ENCODE measurements at regions not wholly inside any gene's neighbourhood (a gene's known extent, or its start where the extent isn't known, plus 50 kb on each side); places are given as distances from the start of the nearest gene placed in this dataset.

GRCh38 chr2:71971493-71971892, 176.2 kb downstream of the CYP26B1 start:
- DNase-seq = no peak
- H2AFZ ChIP-seq (ENCODE audit: low read depth) = no peak overlapping the region
- no peaks in the 10 kb centered on the region for H4K20me1 ChIP-seq (ENCODE audit: insufficient read depth)
- WGBS (ENCODE audit: low lambda C conversion rate) = 5% methylated on average over 3 of the region's 4 CpGs
- POLR2A ChIA-PET = no interaction called here
- CTCF ChIA-PET = interaction anchor here (1.1 to 1.2 kb wide), 2 partner anchors 48 to 425 kb away, joined by 3 read pairs; no protein-coding TSS in a partner anchor
- H3K36me3 ChIP-seq (replicated peaks in 1 of 2; ENCODE audit: control insufficient read depth in 1 of 2, insufficient read depth in 2 of 2, low read length in 1 of 2) = no peaks in the 10 kb centered on the region
- peaks cover 5% of the 10 kb centered on the region; the same call in 1 of the 2 replicates for H3K9me3 ChIP-seq
- H3K9me2 ChIP-seq = 0 out of 2 replicates have a peak, but pooled peaks cover 2% of the 10 kb centered on the region
- no peaks in the 10 kb centered on the region for H3K4me1 ChIP-seq (ENCODE audit: control insufficient read depth in 1 of 2, insufficient read depth in 2 of 2, low read depth in 1 of 2, low read length in 1 of 2)
- no peak overlapping the region for H3K27ac ChIP-seq (ENCODE audit: low read depth in 2 of 2, low read length in 1 of 2)
- no peaks in the 10 kb centered on the region for H3F3A ChIP-seq (replicated peaks; ENCODE audit: insufficient read depth)
- no peak overlapping the region for H3K9ac ChIP-seq
- no peak overlapping the region for H3K4me2 ChIP-seq
- TF ChIP-seq, protein P1, sequence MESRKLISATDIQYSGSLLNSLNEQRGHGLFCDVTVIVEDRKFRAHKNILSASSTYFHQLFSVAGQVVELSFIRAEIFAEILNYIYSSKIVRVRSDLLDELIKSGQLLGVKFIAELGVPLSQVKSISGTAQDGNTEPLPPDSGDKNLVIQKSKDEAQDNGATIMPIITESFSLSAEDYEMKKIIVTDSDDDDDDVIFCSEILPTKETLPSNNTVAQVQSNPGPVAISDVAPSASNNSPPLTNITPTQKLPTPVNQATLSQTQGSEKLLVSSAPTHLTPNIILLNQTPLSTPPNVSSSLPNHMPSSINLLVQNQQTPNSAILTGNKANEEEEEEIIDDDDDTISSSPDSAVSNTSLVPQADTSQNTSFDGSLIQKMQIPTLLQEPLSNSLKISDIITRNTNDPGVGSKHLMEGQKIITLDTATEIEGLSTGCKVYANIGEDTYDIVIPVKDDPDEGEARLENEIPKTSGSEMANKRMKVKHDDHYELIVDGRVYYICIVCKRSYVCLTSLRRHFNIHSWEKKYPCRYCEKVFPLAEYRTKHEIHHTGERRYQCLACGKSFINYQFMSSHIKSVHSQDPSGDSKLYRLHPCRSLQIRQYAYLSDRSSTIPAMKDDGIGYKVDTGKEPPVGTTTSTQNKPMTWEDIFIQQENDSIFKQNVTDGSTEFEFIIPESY (IDR thresholded peaks at IDR 0.05; ENCODE audit: borderline replicate concordance, low read depth) = no peak
- TF ChIP-seq USF2 (IDR thresholded peaks at IDR 0.05; ENCODE audit: borderline replicate concordance, low read depth, low read length) (no peak), ELF1 (IDR thresholded peaks at IDR 0.05) (no peak), FOSL2 (IDR thresholded peaks at IDR 0.05; ENCODE audit: borderline replicate concordance, low read depth) (no peak), EP300 (IDR thresholded peaks at IDR 0.05; ENCODE audit: borderline replicate concordance in 1 of 2, low read depth in 1 of 2, low read length in 1 of 2) (no peak), RAD21 (IDR thresholded peaks at IDR 0.05; ENCODE audit: low read length) (no peak), TEAD4 (IDR thresholded peaks at IDR 0.05; ENCODE audit: borderline replicate concordance, insufficient read depth) (no peak), USF1 (IDR thresholded peaks at IDR 0.05; ENCODE audit: borderline replicate concordance, low read depth) (no peak), CHD2 (IDR thresholded peaks at IDR 0.05; ENCODE audit: low read length, partially characterized antibody) (no peak)
- H3K4me3 ChIP-seq (ENCODE audit: low read depth in 2 of 2, low read length in 1 of 2) = no peak overlapping the region
- no peaks in the 10 kb centered on the region for H3K79me2 ChIP-seq (ENCODE audit: insufficient read depth)
- no peaks in the 10 kb centered on the region; the same call in 1 of the 2 replicates for H3K27me3 ChIP-seq (ENCODE audit: insufficient read depth)

DNA sequence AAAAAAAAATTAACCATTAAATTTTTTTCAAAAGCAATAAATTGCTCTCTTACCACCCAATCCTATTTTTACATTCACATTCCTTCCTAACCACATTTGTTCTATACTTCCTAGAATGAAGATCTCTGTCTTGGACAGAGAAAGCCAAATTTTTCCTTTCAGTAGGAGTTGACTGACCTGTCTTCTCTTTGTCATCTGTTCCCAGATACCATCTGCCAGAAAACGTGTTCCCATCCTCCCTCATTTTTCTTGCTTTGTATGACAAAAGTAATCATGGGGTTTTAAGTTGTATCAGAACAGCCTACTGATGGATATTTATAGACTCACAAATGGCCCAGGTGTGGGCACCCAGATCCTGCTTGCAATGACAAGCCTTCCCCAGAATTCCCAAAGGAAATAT, 182.1 kb downstream of the CYP26B1 start:
- CTCF ChIA-PET = interaction anchor here (1.5 kb wide), 1 partner anchor 42 kb away, joined by 5 read pairs; no protein-coding TSS in a partner anchor
- no peak for TF ChIP-seq RFX5 (IDR thresholded peaks at IDR 0.05; ENCODE audit: low read length)
- TF ChIP-seq RCOR1 (IDR thresholded peaks at IDR 0.05; ENCODE audit: low read length) = no peak
- TF ChIP-seq, protein P2, sequence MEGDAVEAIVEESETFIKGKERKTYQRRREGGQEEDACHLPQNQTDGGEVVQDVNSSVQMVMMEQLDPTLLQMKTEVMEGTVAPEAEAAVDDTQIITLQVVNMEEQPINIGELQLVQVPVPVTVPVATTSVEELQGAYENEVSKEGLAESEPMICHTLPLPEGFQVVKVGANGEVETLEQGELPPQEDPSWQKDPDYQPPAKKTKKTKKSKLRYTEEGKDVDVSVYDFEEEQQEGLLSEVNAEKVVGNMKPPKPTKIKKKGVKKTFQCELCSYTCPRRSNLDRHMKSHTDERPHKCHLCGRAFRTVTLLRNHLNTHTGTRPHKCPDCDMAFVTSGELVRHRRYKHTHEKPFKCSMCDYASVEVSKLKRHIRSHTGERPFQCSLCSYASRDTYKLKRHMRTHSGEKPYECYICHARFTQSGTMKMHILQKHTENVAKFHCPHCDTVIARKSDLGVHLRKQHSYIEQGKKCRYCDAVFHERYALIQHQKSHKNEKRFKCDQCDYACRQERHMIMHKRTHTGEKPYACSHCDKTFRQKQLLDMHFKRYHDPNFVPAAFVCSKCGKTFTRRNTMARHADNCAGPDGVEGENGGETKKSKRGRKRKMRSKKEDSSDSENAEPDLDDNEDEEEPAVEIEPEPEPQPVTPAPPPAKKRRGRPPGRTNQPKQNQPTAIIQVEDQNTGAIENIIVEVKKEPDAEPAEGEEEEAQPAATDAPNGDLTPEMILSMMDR (IDR thresholded peaks at IDR 0.05) = no peak
- no peak for TF ChIP-seq POLR2AphosphoS5 (IDR thresholded peaks at IDR 0.05; ENCODE audit: low read depth, low read length)
- TF ChIP-seq MXI1 (IDR thresholded peaks at IDR 0.05; ENCODE audit: low read depth, low read length) = no peak
- TF ChIP-seq CHD2 (IDR thresholded peaks at IDR 0.05; ENCODE audit: low read length, partially characterized antibody) = no peak
- no peak for TF ChIP-seq GABPA (IDR thresholded peaks at IDR 0.05; ENCODE audit: low read depth)
- no peak for TF ChIP-seq MAX (IDR thresholded peaks at IDR 0.05; ENCODE audit: low read depth)
- no peak for TF ChIP-seq FOXJ3 (CRISPR knock-in tag; IDR thresholded peaks at IDR 0.05)
- TF ChIP-seq, protein P3, sequence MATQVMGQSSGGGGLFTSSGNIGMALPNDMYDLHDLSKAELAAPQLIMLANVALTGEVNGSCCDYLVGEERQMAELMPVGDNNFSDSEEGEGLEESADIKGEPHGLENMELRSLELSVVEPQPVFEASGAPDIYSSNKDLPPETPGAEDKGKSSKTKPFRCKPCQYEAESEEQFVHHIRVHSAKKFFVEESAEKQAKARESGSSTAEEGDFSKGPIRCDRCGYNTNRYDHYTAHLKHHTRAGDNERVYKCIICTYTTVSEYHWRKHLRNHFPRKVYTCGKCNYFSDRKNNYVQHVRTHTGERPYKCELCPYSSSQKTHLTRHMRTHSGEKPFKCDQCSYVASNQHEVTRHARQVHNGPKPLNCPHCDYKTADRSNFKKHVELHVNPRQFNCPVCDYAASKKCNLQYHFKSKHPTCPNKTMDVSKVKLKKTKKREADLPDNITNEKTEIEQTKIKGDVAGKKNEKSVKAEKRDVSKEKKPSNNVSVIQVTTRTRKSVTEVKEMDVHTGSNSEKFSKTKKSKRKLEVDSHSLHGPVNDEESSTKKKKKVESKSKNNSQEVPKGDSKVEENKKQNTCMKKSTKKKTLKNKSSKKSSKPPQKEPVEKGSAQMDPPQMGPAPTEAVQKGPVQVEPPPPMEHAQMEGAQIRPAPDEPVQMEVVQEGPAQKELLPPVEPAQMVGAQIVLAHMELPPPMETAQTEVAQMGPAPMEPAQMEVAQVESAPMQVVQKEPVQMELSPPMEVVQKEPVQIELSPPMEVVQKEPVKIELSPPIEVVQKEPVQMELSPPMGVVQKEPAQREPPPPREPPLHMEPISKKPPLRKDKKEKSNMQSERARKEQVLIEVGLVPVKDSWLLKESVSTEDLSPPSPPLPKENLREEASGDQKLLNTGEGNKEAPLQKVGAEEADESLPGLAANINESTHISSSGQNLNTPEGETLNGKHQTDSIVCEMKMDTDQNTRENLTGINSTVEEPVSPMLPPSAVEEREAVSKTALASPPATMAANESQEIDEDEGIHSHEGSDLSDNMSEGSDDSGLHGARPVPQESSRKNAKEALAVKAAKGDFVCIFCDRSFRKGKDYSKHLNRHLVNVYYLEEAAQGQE (IDR thresholded peaks at IDR 0.05; ENCODE audit: low read depth, low read length) = no peak
- TF ChIP-seq NRF1 (IDR thresholded peaks at IDR 0.05; ENCODE audit: low read depth, low read length) = no peak

More for the DNA sequence above, 182.1 kb downstream of the CYP26B1 start:
- DNase-seq = no peak
- Histone ChIP-seq H3K4me2 (no peak overlapping the region), H3K9me3 (peaks cover 5% of the 10 kb centered on the region; the same call in 1 of the 2 replicates), H3K79me2 (ENCODE audit: insufficient read depth) (no peaks in the 10 kb centered on the region), H3K9me2 (0 out of 2 replicates have a peak, but pooled peaks cover 2% of the 10 kb centered on the region), H2AFZ (ENCODE audit: low read depth) (no peak overlapping the region), H3K27ac (ENCODE audit: low read depth in 2 of 2, low read length in 1 of 2) (no peak overlapping the region), H3K27me3 (ENCODE audit: insufficient read depth) (no peaks in the 10 kb centered on the region; the same call in 1 of the 2 replicates), H3K9ac (no peak overlapping the region), H3K36me3 (replicated peaks in 1 of 2; ENCODE audit: control insufficient read depth in 1 of 2, insufficient read depth in 2 of 2, low read length in 1 of 2) (no peaks in the 10 kb centered on the region), H3F3A (replicated peaks; ENCODE audit: insufficient read depth) (no peaks in the 10 kb centered on the region), H3K4me3 (ENCODE audit: low read depth in 2 of 2, low read length in 1 of 2) (no peak overlapping the region), H4K20me1 (ENCODE audit: insufficient read depth) (no peaks in the 10 kb centered on the region), H3K4me1 (ENCODE audit: control insufficient read depth in 1 of 2, insufficient read depth in 2 of 2, low read depth in 1 of 2, low read length in 1 of 2) (no peaks in the 10 kb centered on the region)
- WGBS (ENCODE audit: low lambda C conversion rate) = 3% methylated on average over 1 of the region's 1 CpG
- POLR2A ChIA-PET = no interaction called here

All from SK-N-SH (cell line).